DOHH2 (cell line): ENCODE measurements at regions not wholly inside any gene's neighbourhood (a gene's known extent, or its start where the extent isn't known, plus 50 kb on each side); places are given as distances from the start of the nearest gene placed in this dataset.

ENCODE experiments used
- H3F3A ChIP-seq: fragments of 200-600 bp; sonication (generic), shearing (Covaris generic); 2 replicates; pipeline ENCODE4 v1.6.0; 2016; ENCODE audit warnings: antibody characterized with exemption, mild to moderate bottlenecking; ENCODE audit not compliant: control insufficient read depth, insufficient read depth
- H3K27ac ChIP-seq: fragments of 200-600 bp; sonication (generic); 2 replicates; pipeline ENCODE4 v1.5.1; 2014; ENCODE audit warnings: low read depth, mild to moderate bottlenecking, low read length, moderate library complexity
- H3K27me3 ChIP-seq: fragments of 200-600 bp; sonication (generic); 2 replicates; pipeline ENCODE4 v1.6.1; 2014; ENCODE audit warnings: mild to moderate bottlenecking, low read length, mixed read lengths; ENCODE audit not compliant: control insufficient read depth
- H3K36me3 ChIP-seq: fragments of 200-600 bp; sonication (generic); 2 replicates; pipeline ENCODE4 v1.6.1; 2014; ENCODE audit warnings: mild to moderate bottlenecking, low read length, moderate library complexity, mixed read lengths; ENCODE audit not compliant: control insufficient read depth
- H3K4me1 ChIP-seq: fragments of 200-600 bp; sonication (generic); 2 replicates; pipeline ENCODE4 v1.6.1; 2014; ENCODE audit warnings: mild to moderate bottlenecking, low read length, mixed read lengths; ENCODE audit not compliant: control insufficient read depth
- H3K4me2 ChIP-seq: fragments of 200-600 bp; sonication (generic); 2 replicates; pipeline ENCODE4 v1.6.0; 2014; ENCODE audit warnings: mild to moderate bottlenecking, low read length, moderate library complexity
- H3K4me3 ChIP-seq: fragments of 200-600 bp; sonication (generic); 2 replicates; pipeline ENCODE4 v1.5.1; 2014; ENCODE audit warnings: mild to moderate bottlenecking, low read length, mixed read lengths
- H3K79me2 ChIP-seq: fragments of 200-600 bp; sonication (generic); 2 replicates; pipeline ENCODE4 v1.6.1; 2014; ENCODE audit warnings: mild to moderate bottlenecking, low read length, mixed read lengths; ENCODE audit not compliant: control insufficient read depth
- H3K9me2 ChIP-seq: fragments of 200-600 bp; sonication (generic); replicated peaks from 2 replicates; pipeline ENCODE4 v1.6.1; 2014; ENCODE audit warnings: mild to moderate bottlenecking, low read length, mixed read lengths; ENCODE audit not compliant: control insufficient read depth
- H3K9me3 ChIP-seq: fragments of 200-600 bp; sonication (generic); 2 replicates; pipeline ENCODE4 v1.6.1; 2014; ENCODE audit warnings: antibody characterized with exemption, low read length, mixed read lengths; ENCODE audit not compliant: control insufficient read depth, insufficient read depth
- H4K20me1 ChIP-seq: fragments of 200-600 bp; sonication (generic); 2 replicates; pipeline ENCODE4 v1.6.0; 2014; ENCODE audit warnings: low read depth, mild to moderate bottlenecking, antibody characterized with exemption, low read length, moderate library complexity; ENCODE audit not compliant: control insufficient read depth, insufficient read depth
- EZH2phosphoT487 ChIP-seq: fragments of 200-600 bp; sonication (generic); IDR thresholded peaks from 2 replicates; pipeline ENCODE4 v1.6.1; 2017; ENCODE audit warnings: borderline replicate concordance, mild to moderate bottlenecking, antibody characterized with exemption, low read length, moderate library complexity, mixed read lengths
- TF ChIP-seq, protein P1 (sequence below): fragments of 200-600 bp; sonication (generic); IDR thresholded peaks from one replicate; pipeline ENCODE4 v1.5.1; 2014; ENCODE audit warnings: antibody characterized with exemption, mild to moderate bottlenecking, low read depth, low read length; ENCODE audit not compliant: poor library complexity, severe bottlenecking

DNA sequence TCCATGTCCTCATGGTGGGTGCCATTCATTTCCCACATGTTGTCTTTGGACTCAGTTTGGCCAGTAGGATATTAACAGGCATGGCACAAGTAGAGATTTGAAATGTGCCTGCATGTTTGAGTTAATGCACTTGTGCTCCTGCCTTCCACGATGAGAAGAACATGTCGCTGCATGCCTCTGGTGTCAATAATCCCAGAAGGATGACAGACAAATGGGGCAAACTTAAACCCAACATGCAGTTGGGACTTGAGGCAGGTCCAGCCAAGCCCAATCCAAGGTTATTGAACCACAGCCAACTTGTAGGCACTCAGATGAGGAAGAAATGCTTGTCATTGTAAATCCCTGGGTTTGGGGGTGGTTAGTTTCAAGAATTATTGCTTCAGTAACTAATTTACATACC, 174.6 kb downstream of the TRIM33 start:
- Histone ChIP-seq H4K20me1 (no peaks in the 10 kb centered on the region), H3K27me3 (peaks cover 16% of the 10 kb centered on the region), H3K4me3 (no peak overlapping the region), H3F3A (no peaks in the 10 kb centered on the region), H3K36me3 (no peaks in the 10 kb centered on the region), H3K9me3 (no peaks in the 10 kb centered on the region), H3K4me1 (no peaks in the 10 kb centered on the region), H3K9me2 (no peaks in the 10 kb centered on the region), H3K27ac (no peak overlapping the region), H3K79me2 (no peaks in the 10 kb centered on the region), H3K4me2 (no peak overlapping the region)
- TF ChIP-seq, protein P1, sequence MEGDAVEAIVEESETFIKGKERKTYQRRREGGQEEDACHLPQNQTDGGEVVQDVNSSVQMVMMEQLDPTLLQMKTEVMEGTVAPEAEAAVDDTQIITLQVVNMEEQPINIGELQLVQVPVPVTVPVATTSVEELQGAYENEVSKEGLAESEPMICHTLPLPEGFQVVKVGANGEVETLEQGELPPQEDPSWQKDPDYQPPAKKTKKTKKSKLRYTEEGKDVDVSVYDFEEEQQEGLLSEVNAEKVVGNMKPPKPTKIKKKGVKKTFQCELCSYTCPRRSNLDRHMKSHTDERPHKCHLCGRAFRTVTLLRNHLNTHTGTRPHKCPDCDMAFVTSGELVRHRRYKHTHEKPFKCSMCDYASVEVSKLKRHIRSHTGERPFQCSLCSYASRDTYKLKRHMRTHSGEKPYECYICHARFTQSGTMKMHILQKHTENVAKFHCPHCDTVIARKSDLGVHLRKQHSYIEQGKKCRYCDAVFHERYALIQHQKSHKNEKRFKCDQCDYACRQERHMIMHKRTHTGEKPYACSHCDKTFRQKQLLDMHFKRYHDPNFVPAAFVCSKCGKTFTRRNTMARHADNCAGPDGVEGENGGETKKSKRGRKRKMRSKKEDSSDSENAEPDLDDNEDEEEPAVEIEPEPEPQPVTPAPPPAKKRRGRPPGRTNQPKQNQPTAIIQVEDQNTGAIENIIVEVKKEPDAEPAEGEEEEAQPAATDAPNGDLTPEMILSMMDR, result no peak
- TF ChIP-seq EZH2phosphoT487, result no peak

DNA sequence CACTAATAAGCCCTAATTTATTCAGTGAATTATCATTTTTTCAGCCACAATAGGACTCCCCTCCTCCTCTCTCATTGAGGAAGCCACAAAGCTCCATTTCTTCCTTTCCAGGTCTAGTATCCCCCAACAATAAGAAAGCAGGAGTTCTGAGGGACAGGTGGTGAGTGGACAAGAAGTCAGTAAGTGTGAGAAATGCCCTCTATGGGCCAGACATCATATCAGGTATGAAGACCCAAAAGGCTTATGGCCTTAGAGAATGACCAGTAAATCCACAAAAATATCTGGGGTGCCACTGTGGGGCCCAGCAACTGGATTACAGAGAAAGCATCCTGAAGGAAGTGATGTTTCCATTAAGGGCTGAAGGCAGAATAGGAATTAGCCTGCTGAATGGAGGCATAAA, 175.7 kb downstream of the TRIM33 start:
- Histone ChIP-seq H3K79me2 (no peaks in the 10 kb centered on the region), H4K20me1 (no peaks in the 10 kb centered on the region), H3K9me3 (no peaks in the 10 kb centered on the region), H3K27me3 (peaks cover 14% of the 10 kb centered on the region), H3K4me1 (no peaks in the 10 kb centered on the region), H3K27ac (no peak overlapping the region), H3K36me3 (no peaks in the 10 kb centered on the region), H3F3A (no peaks in the 10 kb centered on the region), H3K9me2 (no peaks in the 10 kb centered on the region), H3K4me3 (no peak overlapping the region), H3K4me2 (no peak overlapping the region)
- TF ChIP-seq EZH2phosphoT487, result no peak
- TF ChIP-seq, protein P1, result no peak

DNA sequence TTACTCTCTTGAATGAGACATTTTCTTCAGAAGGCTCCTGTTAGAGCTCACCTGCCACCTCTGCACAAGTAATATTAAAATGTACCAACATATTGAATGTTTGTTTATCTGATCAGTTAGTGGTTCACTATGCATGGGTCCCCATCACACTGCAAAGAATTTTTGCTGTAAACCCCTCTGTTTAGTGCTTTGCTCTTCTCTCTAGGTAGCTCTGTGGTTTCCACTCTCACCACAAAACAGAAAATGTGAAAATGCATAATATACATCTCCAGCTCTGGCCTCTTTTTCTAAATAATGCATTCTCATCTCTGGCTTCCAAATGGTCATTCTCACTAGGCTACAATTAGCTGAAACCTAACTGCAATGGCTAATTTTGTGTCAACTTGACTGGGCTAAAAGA, 176.7 kb downstream of the TRIM33 start:
- Histone ChIP-seq H3F3A (no peaks in the 10 kb centered on the region), H3K4me3 (no peak overlapping the region), H3K9me2 (no peaks in the 10 kb centered on the region), H3K36me3 (no peaks in the 10 kb centered on the region), H3K4me2 (no peak overlapping the region), H3K9me3 (no peaks in the 10 kb centered on the region), H3K27me3 (peaks cover 16% of the 10 kb centered on the region), H4K20me1 (no peaks in the 10 kb centered on the region), H3K4me1 (no peaks in the 10 kb centered on the region), H3K27ac (no peak overlapping the region), H3K79me2 (no peaks in the 10 kb centered on the region)
- TF ChIP-seq, protein P1, result no peak
- no peak for TF ChIP-seq EZH2phosphoT487

DNA sequence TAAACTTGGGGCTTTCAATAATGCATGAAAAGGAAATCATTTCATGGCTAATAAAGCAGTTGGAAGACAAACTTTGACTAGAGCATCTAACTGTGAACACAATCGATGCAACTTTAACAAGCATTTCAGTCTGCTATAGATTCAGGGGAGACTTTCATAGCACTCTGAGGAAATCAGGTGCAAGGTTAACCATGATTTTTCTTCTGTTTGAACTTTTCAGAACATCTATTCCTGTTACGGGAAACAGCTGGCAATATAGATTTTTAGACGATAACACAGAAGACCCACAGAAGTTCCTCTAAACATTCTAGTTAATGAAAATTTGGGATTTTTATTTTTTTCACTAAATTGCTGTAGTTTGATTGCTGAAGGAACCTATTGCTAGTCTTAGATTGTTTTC, 177.3 kb downstream of the TRIM33 start:
- H3K79me2 ChIP-seq, result no peaks in the 10 kb centered on the region
- H3K4me1 ChIP-seq, result no peaks in the 10 kb centered on the region
- H3K9me2 ChIP-seq, result no peaks in the 10 kb centered on the region
- peaks cover 18% of the 10 kb centered on the region for H3K27me3 ChIP-seq
- no peak overlapping the region for H3K4me2 ChIP-seq
- H4K20me1 ChIP-seq, result no peaks in the 10 kb centered on the region
- no peak overlapping the region for H3K27ac ChIP-seq
- no peaks in the 10 kb centered on the region for H3F3A ChIP-seq
- H3K4me3 ChIP-seq, result no peak overlapping the region
- H3K36me3 ChIP-seq, result no peaks in the 10 kb centered on the region
- H3K9me3 ChIP-seq, result no peaks in the 10 kb centered on the region
- TF ChIP-seq, protein P1, result no peak
- no peak for TF ChIP-seq EZH2phosphoT487
